ENCODE measurements at regions not wholly inside any gene's neighbourhood (a gene's known extent, or its start where the extent isn't known, plus 50 kb on each side); places are given as distances from the start of the nearest gene placed in this dataset.

- TF ChIP-seq EZH2phosphoT487 (IDR thresholded peaks at IDR 0.05; ENCODE audit: borderline replicate concordance, low read depth, low read length) (no peak), CTCF (conservative IDR thresholded peaks at IDR 0.05; ENCODE audit: low read length) (no peak)
Observed at GRCh38 chr2:44116319-44116718, 52.4 kb upstream of the PPM1B start.

Data from OCI-LY7 (cell line).